GM19397 (cell line): ENCODE measurements at regions not wholly inside any gene's neighbourhood (a gene's known extent, or its start where the extent isn't known, plus 50 kb on each side); places are given as distances from the start of the nearest gene placed in this dataset.

Experiments used
- ATAC-seq: cut with Tn5 transposase; IDR thresholded peaks from one replicate; pipeline ENCODE4 v1.9.1; 2021; ENCODE audit warnings: mild to moderate bottlenecking, moderate library complexity; ENCODE audit not compliant: unreplicated experiment

- ATAC-seq, result no peak
These were observed 445.2 kb downstream of the ZSWIM6 start for GRCh38 chr5:61777292-61777691.

GRCh38 chr5:61779743-61780142 is 447.7 kb downstream of the ZSWIM6 start:
- ATAC-seq, result no peak

- no peak for ATAC-seq
These were observed 451.4 kb downstream of the ZSWIM6 start for GRCh38 chr5:61783481-61783880.

GRCh38 chr5:61784341-61784740 is 452.3 kb downstream of the ZSWIM6 start:
- ATAC-seq, result no peak

GRCh38 chr5:61788548-61788947 is 456.5 kb downstream of the ZSWIM6 start:
- no peak for ATAC-seq

GRCh38 chr5:61790007-61790406 is 457.9 kb downstream of the ZSWIM6 start:
- no peak for ATAC-seq

GRCh38 chr5:61790678-61791077 is 458.6 kb downstream of the ZSWIM6 start:
- peak; percentile 67 for ATAC-seq

GRCh38 chr5:61796773-61797172 is 464.7 kb downstream of the ZSWIM6 start:
- no peak for ATAC-seq

GRCh38 chr5:61800450-61800849 is 468.4 kb downstream of the ZSWIM6 start:
- ATAC-seq, result no peak

- ATAC-seq, result no peak
These were observed 469.1 kb downstream of the ZSWIM6 start for GRCh38 chr5:61801174-61801573.

GRCh38 chr5:61802456-61802855 is 470.4 kb downstream of the ZSWIM6 start:
- no peak for ATAC-seq

GRCh38 chr5:61805101-61805500 is 473.0 kb downstream of the ZSWIM6 start:
- ATAC-seq, result no peak

GRCh38 chr5:61806491-61807020 is 474.5 kb downstream of the ZSWIM6 start:
- ATAC-seq, result no peak

- no peak for ATAC-seq
These were observed 476.0 kb downstream of the ZSWIM6 start for GRCh38 chr5:61808091-61808490.

- ATAC-seq, result no peak
These were observed 476.9 kb downstream of the ZSWIM6 start for GRCh38 chr5:61808909-61809308.

GRCh38 chr5:61809651-61810050 is 477.6 kb downstream of the ZSWIM6 start:
- ATAC-seq, result no peak

- no peak for ATAC-seq
These were observed 479.0 kb downstream of the ZSWIM6 start for GRCh38 chr5:61811052-61811451.

GRCh38 chr5:61813361-61813760 is 481.3 kb downstream of the ZSWIM6 start:
- ATAC-seq, result no peak

- ATAC-seq, result no peak
These were observed 483.3 kb downstream of the ZSWIM6 start for GRCh38 chr5:61815339-61815738.

- no peak for ATAC-seq
These were observed 484.1 kb downstream of the ZSWIM6 start for GRCh38 chr5:61816146-61816545.

GRCh38 chr5:61816585-61817450 is 484.8 kb downstream of the ZSWIM6 start:
- no peak for ATAC-seq

GRCh38 chr5:61817472-61818326 is 485.6 kb downstream of the ZSWIM6 start:
- no peak for ATAC-seq
